ENCODE measurements at regions not wholly inside any gene's neighbourhood (a gene's known extent, or its start where the extent isn't known, plus 50 kb on each side); places are given as distances from the start of the nearest gene placed in this dataset.
A peak's percentile ranks its signal among the peaks of the same experiment; 100 is the strongest.
"Not testable (repeated sequence)": the region's sequence is repeated elsewhere in the genome, so short reads cannot be mapped to it uniquely, and the experiment has no call there.

DNA sequence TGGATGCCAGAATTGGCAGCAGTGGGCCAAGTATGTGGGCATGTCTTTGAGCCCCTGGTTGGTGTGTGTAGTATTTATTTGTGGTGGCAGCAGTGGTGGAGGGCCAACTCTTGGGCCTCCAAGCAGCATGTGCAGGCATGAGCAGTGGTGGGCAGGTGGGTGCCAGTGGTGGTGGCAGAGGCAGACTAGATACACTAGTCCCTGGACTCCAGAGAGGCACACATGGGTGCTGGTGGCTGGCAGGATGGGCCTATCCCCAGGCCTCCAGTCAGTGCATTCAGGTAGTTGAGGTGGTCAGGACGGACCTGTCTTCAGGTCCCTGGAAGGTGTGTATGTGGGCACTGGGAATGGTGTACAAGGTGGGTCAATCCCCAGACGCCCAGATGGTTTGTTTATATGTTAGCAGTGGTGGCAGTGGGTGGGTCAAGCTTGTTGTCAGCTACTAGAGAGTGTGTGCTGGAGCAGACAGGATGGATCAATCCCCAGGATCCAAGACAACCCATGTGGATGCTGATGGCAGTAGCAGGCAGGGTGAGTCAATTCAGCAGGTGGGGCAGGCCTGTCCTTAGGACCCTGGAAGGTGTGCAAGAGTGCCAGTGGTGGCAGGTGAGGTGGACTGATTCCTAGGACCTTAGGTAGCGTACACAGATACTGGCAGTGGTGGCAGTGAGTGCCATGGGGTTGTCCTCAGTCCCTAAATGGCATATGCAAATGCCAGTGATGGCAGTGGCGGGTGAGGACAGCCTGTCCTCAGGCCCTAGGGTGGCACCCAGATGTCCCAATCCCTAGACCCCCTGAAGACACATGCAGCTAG is 294.3 kb downstream of the RPS24 start:
- no peak for DNase-seq

DNA sequence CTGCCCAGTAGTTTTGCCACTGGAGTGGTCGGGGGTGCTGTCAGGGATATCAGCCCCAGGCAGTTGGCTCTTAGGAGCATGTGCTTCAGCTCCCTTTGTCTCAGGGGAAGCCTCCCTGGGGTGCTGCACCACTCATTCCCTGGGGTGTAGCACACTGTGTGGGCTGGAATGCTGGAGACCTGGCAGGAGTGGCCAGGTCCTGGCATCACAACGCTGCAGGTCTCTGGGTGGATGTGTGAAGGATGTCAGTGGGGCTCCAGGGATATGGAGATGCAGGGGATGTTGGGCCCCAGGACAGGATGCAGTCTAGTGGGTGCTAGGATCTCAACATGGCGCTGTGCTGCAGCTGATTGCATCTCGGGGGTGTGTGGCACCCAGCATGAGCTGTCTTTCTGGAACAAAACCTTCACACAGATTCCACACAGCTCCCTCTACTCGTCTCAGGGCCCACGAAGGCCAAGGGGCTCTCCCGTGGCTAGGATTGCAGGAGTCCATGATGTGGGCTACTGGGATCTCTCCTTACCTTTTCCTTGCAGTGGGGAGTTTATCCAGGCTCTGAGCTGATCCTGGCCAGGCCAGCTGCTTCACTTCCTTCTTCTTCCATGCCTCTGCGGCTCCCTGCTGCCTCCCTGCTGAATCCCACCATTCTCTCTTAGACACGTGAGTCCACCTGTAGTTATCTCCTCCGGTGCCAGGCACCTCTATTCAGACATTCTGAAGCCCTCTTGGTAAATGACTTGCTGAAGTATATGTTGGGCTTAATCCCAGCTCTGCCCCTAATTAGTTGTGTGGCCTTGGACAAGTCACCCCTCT is 295.1 kb downstream of the RPS24 start:
- DNase-seq, result no peak

DNA sequence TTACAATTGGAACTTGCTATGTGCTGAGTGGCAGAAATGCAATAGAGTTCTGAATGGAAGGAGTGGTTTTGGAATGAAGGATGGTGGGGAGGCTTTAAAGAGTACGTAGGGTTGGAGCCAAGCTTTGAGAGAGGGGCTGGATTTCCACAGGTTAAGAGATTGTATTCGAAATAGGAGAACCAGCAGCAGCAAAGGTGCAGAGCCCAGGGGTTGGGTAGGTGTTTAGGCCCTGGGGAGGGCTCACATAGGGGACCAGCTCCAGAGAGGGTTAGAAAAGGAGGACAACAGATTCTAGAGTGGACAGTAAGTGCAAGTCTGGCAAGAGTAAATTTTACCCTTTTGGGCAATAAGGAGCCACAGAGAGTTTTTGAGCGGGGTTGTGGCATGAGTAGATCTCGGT is 297.2 kb downstream of the RPS24 start:
- DNase-seq, result no peak

DNA sequence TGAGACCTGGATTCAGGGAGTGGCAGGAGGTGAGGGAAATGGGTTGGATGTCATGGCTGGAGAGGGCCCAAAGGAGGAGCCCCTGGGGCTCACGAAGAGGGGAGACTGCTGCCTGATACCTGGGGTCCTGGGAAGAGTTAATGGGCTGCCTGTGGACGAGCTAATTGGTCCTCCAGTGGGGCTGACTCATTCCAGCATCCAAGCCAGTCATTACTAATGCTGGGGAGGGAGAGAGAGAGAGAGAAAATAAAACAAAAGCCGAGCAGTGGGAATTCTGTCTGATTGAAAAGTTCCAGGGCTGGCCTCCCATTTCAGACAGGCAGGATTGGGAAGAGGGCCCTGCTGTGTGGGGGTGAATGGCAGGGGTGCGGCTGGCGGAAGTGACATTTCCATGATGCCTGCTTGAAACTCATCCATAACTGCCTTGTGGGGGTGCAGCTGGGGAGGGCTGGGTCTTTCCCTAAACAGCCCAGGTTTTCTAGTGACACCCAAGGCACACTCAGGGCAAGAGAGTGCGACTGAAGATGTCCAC is 297.8 kb downstream of the RPS24 start:
- DNase-seq, result no peak

DNA sequence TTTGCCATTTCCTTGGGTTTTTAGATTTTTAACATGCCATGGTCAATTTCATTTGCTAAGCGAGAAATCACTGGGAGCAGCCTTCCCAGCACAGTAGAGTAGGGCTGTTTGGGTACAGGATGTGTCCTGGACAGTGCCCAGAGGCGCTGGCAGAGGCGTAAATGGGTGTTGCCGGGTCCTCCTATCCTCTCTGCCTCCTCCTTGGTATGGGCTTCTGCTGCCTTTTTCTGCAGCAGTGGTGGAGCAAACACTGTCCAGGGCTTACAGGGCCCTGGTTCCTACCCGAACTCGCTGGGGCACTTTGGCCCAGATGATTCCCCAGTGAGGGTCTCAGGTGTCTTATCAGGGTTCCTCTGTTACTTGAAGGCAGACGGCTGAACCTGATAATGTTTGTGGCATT is 298.3 kb downstream of the RPS24 start:
- DNase-seq, result no peak

DNA sequence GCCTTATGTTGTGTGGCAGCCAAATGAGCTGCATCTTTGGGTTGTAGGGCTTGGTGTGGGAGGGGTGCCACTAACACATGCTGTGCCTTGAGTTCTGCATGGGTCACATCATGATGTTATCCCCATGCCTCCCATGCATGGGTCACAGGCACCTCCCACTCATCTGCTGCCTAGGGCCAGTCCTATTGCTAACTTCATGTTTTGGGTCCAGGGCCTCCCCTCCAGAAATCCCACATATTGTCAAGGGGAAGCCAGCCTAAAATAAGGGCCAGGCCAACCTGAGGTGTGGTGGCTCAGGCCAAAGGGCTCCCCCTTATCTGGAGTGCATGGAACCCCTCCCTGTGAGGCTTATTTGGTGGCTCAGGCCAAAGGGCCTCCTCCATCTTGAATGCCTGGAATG is 299.0 kb downstream of the RPS24 start:
- no peak for DNase-seq

DNA sequence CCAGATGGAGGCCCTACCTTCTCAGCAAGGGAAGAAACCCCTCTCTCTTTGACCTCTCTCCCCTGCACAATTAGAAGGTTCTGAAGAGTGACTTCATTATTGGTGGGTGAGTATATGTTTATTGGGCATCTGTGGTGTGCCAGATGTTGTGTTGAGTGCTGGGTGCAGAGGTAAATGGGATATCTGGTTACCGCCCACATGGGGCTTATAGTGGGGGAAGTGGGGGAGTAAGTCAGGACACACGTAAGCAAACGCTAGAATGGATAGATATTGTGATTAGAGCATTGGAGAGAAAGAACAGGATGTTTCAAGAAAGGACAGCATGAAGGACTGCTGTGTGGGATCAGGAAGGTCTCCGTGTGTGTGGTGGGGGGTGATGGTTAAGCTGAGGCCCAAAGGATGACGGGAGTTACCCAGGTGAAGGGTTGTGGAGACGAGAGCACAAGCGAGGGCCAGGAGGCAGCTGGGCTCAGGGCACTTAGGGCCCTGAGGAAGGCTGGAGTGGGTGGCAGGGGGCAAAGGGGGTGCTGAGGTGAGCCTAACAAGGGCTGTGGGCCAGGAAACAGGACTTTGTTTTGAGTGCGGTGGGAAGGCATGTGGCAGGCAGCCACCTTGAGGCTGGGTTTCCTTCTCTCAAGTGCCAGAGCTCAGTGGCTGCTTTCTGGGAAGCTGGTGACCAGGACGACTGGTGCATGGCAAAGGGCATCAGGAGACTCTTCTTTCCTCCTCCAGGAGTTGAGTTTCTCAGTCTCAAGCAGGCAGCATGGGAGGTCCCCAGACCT is 299.9 kb downstream of the RPS24 start:
- DNase-seq, result no peak

DNA sequence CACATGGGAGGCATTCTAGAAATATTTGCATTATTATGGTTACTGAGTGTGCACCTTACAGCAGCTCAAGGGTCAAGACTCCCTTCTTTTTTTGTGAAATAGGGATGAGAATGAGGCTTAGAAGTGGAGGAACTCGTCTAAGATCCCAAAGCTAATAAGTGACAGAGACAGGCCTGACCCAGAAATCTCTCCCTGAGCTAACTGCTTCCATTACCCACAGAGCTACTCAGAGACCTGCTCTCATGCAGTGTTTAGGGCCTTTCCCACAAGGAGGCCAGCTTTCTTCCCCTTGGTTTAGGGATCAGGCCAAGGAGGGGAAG is 301.7 kb downstream of the RPS24 start:
- DNase-seq, result no peak

DNA sequence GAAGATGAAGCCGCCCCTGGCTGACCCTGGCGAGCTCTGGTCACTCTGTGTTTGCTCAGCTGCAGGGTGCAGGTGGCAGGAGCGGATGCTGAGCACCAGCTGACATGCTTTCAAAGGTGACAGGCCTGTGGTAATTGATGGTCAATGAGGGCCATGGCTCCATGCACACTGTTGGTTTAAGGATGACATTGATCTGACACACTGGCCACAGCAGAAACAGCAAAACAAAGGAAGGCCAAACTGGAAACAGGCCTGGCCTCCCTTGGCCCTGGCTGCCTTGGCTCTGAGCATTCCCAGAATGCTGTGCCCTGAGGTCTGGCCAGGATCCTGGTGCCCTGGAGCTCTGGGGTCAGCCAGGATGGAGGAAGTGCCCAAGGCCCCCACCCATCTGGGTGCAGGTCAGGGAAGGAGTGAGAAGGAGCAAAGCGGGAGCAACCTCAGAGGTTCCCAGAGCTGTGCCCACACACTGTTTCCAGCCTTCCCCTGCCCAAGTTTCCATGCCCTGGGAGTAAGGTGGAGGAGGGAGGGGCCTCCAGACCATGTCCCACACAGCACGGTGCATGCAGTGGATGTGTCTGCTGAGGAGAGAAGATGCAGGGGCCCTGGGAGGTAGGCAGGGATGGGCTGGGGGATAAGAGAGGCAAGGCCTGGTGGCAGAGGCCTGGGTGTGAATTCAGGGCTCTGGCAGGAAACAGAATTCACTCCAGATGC is 302.2 kb downstream of the RPS24 start:
- DNase-seq, result no peak

DNA sequence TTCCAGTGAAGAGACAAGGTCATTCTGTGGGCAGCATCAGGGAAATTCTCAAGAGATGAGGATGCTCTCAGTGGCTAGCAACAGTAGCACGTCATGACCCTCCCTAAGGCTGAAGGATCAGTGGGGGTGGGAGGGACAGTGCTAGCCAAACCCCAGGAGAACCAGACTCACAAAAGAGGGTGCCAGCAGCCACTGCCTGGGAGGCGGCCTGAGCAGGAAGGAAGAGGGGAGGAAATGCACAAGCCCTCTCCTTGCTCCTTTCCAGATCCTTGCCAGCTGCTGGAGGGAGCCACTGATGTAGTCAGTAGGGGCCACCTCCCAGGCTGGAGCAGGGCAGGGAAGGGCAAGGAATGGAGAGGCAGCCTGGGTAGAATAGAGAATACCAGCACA is 302.7 kb downstream of the RPS24 start:
- no peak for DNase-seq

DNA sequence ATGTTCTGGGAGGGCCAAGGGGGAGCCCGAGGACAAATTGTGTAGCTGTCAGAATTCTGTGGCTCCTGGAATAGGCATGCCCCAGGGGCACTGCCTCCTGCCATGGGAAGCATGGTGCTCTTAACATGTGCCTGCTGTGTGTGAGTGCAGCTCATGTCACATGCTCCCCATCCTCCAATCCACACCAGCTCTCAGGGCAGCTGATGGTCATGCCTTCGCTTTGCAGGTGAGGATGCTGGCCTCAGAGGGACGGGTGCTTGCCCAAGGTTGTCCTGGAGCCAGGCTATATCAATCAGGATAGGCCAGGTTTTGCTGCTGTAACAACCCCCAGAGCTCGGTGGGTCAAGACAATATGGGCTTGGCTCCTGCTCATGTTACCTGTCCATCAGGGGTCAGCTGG is 303.4 kb downstream of the RPS24 start:
- DNase-seq, result no peak

DNA sequence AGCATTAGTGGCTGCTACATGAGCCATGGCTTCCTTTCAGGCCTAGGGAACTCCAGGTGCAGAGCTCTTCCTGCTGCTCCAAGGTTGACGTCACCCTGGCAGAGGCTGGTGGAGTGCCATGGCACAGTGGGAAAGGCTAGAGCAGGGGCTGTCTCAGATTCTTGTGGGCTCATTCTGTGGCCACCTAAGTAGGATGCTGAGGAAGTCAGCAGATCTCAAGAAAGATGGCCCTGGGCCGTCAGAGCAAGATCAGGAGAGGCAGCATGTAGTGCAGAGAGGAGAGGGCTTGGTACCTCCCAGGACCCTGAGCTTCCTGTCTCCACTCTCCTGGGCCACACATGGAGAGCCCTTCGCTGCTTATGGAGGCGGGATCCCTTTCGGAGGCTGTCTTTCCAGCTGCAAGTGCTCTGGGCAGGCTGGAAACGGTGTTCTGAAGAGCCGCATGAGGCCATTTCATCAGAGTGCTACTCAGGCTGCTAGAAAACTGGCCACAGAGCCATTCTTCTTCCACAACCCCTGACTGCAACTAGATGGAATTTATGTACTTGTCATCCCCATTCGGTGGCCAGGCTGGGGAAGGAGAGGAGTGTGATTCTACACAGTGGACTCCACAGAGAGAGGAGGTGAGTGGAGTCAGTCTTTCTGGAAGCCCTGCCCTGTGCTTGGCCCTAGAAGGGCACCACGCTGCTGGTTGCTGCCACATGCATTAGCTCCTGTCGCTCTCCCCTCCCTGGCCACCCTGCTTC is 304.2 kb downstream of the RPS24 start:
- no peak for DNase-seq

DNA sequence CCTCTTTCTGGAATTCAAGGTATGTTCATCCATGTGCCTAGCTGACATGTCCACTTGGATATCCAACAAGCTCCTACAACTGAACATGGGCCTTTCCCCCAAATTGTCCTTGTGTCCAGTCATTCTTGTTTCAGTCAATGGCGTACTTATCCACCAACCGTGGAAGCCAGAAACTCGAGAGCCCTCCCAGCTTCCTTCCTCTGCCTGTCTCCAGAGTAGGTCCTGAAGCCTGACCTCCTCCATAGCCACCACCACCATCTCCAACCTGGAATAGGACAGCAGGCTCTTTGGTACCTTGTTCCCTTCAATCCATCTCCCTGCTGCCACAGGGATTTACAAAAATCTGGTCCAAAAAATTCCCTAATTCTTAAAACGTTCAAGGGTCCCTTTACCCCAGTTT is 305.1 kb downstream of the RPS24 start:
- DNase-seq, result no peak

DNA sequence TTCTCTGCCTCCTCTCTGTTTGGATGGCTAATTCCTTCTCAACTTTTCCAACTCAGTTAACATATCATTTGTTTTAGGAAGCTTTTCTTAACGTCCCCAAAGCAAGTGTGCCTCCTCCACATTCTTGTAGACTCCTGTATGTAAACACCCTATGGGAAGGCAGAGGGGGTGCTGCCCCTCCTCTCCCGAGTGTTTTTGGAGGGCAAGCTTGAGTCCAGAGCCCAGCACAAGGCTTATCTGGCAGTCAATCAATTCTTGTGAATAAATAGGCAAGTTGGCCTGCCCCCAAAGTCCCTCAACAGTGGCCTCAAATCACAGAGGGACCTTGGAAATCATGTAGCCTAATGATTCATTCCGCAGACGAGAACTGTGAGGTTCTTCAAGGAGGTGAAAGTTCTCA is 305.6 kb downstream of the RPS24 start:
- DNase-seq, result peak; percentile 11

DNA sequence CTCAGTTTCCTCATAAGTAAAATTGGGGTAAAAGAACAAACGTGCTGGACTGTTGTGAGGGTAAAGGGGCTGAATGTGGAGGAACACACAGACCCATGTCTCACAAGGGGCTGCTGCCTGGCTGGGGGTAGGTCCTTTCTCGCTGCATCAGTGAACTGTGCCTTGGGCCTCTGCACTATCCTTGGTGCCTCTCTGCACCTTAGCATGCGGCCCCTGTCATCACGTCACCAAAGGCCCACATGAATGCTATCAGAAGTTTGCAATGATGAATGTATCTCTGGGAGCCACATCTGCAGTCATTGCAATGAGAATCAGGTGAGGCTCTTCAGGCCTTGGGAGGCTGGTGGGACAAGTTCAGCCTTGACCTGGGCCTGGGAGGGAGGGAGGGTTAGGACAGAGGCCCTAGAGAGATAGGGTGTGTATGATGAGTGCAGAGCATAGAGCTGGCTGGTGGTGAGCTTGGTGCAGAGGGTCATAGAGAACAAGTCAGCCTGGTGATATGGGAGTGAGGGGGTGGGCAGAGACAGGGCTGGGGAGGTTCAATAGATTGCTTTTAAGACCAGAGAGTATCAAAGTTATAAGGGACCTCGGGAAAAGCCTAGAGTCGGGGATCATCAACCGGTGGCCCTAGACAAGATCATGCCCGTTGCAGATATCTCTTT is 308.4 kb downstream of the RPS24 start:
- DNase-seq, result no peak

DNA sequence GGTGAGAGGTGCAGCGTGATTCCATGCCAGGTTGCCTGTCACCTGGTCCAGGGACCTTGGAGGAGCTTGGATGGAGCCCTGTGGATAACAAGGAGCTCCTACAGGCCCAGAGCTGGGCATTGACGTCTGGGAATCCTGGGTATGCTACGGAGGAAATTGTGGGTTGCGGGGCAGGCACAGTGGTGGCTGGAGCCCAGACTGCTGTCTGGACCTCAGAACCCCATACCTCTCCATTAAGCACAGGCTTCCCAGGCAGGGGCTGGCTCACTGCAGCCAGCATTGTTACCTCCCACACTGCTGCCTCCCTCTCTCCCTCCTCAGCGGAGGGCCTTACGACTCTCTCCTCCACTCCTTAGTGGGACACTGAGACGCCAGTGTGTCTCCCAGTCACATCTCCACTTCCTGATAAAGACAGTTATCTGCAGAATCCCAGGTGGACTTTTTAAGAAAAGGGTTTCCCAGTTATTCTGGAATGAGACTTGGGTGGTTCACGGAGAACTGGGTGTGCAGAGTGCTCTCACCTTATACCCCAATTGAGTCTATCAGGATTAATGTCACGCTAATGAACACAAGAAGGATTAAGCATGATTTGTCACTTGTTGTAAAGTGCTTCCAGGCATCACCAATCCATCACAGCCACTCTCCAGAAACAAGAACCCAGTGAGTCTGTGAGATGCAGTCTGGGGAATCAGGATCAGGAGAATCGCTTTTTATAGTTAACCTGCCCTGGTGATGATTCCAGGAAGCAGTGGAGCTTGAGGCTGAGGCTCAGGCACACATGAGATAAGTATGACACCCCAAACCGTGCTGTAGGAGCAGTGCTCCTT is 309.4 kb downstream of the RPS24 start:
- DNase-seq, result no peak

DNA sequence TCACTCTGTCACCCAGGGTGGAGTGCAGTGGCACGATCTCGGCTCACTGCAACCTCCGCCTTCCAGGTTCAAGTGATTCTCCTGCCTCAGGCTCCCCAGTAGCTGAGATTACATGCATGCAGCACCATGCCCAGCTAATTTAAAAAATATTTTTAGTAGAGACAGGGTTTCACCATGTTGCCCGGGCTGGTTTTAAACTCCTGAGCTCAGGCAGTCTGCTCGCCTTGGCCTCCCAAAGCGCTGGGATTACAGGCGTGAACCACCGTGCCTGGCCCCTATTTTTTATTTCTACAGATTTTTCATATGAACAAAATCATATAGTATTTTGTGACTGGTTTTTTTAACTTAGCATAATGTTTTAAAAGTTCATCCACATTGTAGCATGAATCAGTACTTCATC is 310.6 kb downstream of the RPS24 start:
- DNase-seq, result not testable (repeated sequence)

DNA sequence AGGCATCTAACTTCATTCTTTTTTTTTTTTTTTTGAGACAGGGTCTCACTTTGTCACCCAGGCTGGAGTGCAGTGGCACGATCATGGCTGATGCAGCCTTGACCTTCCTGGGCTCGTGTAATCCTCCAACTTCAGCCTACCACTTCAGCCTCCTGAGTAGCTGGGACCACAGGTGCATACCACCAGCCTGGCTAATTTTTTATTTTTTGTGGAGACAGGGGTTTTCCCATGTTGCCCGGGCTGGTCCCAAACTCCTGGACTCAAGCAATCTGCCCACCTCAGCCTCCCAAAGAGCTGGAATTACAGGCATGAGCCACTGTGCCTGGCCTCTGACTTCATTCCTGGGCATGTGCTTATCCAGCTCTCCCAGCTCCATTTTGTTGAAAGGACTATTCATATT is 311.9 kb downstream of the RPS24 start:
- not testable (repeated sequence) for DNase-seq

DNA sequence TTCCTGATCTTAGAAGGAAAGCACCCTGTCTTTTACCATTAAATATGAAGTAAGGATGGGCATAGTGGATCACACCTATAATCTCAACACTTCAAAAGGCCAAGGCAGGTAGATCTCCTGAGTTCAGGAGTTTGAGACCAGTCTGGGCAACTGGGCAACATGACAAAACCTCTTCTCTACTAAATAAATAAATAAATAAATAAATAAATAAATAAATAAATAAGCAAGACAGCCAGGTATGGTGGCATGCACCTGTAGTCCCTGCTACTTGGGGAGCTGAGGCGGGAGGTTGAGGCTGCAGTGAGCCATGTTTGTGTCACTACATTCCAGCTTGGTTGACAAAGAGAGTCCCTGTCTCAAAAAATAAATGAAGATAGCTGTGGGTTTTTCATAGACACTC is 313.1 kb downstream of the RPS24 start:
- no peak for DNase-seq

DNA sequence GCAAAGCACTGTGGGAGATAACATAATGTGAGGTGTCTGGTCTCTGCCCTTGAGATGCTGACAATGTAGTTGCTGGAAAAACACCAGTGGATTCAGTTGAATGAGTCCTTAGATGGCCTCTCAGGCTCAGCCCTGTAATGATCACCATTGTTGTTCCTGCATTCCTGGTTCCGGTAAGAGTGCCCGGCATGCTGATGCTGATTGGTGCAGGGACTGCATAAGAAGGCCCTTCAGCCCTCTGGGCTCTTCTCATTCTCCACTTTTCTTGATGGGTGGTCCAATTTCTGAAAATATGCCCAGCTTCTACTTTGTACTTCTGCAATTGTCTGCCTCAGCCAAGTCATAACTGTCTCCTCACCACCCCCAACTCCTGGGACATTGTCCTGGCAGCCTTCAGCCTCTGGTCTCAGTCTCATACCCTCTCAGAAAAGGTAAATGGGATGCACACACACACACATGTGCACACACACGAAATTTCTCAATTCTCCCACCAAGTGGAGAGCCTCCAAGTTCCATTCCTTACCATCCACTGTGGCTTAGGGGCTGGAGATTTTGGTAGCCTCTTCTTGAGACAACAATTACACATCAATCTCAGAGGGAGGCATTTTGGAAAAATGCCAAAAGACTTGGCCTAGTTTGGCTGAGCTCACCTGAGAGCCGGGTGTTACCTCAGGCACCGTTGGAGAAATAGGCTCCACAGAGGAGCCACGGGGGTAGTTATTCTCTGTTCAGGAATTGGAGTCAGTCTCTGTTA is 314.9 kb downstream of the RPS24 start:
- no peak for DNase-seq
